ENCODE measurements at regions not wholly inside any gene's neighbourhood (a gene's known extent, or its start where the extent isn't known, plus 50 kb on each side); places are given as distances from the start of the nearest gene placed in this dataset.

DNA sequence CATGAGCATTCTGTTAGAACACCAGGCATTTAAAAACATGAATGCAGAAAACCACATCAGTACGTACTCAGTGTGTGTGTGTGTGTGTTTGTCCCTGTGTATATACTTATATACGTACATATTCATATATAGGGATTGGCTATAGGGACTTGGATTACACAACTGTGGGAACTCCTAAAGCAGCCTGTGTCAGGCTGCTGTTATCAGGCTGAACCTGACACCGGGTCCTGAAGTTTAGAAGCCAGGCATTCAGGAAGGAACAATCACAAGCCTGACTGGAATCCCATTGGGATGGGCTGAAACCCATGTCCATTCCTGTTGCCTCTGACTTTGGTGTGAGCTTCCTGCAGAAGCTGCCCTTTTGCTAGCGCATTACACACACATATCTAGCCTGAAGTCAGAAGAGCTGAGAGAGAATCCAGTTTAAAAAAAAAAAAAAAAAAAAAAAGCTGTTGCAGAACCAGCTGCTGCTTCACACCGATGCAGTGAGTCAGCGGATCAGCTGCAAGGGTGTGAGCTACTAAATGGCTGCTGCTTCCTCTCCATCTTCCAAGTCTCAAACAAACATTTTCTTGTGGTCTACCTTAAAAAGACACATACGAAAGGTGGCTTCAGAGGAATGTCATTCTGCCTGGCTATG, 348.1 kb downstream of the THBS2 start:
- TF ChIP-seq CTCF (IDR thresholded peaks at IDR 0.05; ENCODE audit: insufficient read depth, low read length, missing control alignments) = no peak
- no peak overlapping the region for H3K4me3 ChIP-seq (ENCODE audit: low read depth, low read length)
- CTCF ChIA-PET = no interaction called here
- no peak for DNase-seq (ENCODE audit: low read depth, low spot score)
- POLR2A ChIA-PET = no interaction called here

- ChIA-PET CTCF (interaction anchor here (1.0 to 2.2 kb wide), 3 partner anchors 10 to 34 kb away, joined by 3 to 18 read pairs (median 5); no protein-coding TSS in a partner anchor), POLR2A (no interaction called here)
- TF ChIP-seq CTCF (IDR thresholded peaks at IDR 0.05; ENCODE audit: insufficient read depth, low read length, missing control alignments) = no peak
- H3K4me3 ChIP-seq (ENCODE audit: low read depth, low read length) = no peak overlapping the region
- no peak for DNase-seq (ENCODE audit: low read depth, low spot score)
Observed at GRCh38 chr6:168903613-168904345, 349.9 kb downstream of the THBS2 start.

- CTCF ChIA-PET = no interaction called here
- POLR2A ChIA-PET = no interaction called here
Observed at GRCh38 chr6:168902075-168902474, 351.6 kb downstream of the THBS2 start.

GRCh38 chr6:168901076-168901475, 352.6 kb downstream of the THBS2 start:
- TF ChIP-seq CTCF (IDR thresholded peaks at IDR 0.05; ENCODE audit: insufficient read depth, low read length, missing control alignments) = no peak
- DNase-seq (ENCODE audit: low read depth, low spot score) = no peak
- no peak overlapping the region for H3K4me3 ChIP-seq (ENCODE audit: low read depth, low read length)
- ChIA-PET CTCF (interaction anchor here (1.0 kb wide), 1 partner anchor 621 kb away, joined by 5 read pairs; no protein-coding TSS in a partner anchor), POLR2A (no interaction called here)

More at GRCh38 chr6:168902075-168902474, 351.6 kb downstream of the THBS2 start:
- DNase-seq (ENCODE audit: low read depth, low spot score) = no peak
- no peak for TF ChIP-seq CTCF (IDR thresholded peaks at IDR 0.05; ENCODE audit: insufficient read depth, low read length, missing control alignments)
- H3K4me3 ChIP-seq (ENCODE audit: low read depth, low read length) = no peak overlapping the region

DNA sequence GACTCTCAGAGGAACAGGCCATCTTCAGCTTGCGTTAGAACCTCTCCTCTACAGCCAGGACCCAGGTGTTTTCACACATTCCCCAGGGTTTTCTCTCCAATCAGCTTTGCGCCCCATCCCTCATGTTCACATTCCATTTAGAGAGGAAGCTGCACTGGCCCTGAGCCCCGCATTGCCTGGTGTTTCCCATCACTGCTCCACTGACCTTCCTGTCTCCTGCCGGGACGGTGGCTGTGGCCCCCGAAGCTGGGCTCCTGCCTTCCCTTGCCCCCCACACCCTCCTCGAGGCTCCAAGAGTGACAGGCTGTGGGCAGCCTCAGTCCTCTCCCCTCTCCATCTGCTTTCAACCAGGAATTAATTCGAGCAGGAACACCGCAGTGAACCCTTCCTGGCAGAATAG, 357.3 kb downstream of the THBS2 start:
- CTCF ChIA-PET = interaction anchor here (3.4 kb wide), 1 partner anchor 624 kb away, joined by 29 read pairs; no protein-coding TSS in a partner anchor
- no peak overlapping the region for H3K4me3 ChIP-seq (ENCODE audit: low read depth, low read length)
- TF ChIP-seq CTCF (IDR thresholded peaks at IDR 0.05; ENCODE audit: insufficient read depth, low read length, missing control alignments) = no peak
- POLR2A ChIA-PET = no interaction called here
- DNase-seq (ENCODE audit: low read depth, low spot score) = no peak

- ChIA-PET CTCF (interaction anchor here (0.6 to 4.0 kb wide), 15 partner anchors 9 to 1659 kb away, joined by 3 to 36 read pairs (median 4); partner anchors contain the start of gene TBP), POLR2A (no interaction called here)
- no peak overlapping the region; the same call in 1 of the 2 replicates for H3K4me3 ChIP-seq (ENCODE audit: low read depth, low read length)
- DNase-seq (ENCODE audit: low read depth, low spot score) = no peak
- TF ChIP-seq CTCF (IDR thresholded peaks at IDR 0.05; ENCODE audit: insufficient read depth, low read length, missing control alignments) = peak; percentile 89
Observed at GRCh38 chr6:168895102-168895812, 358.4 kb downstream of the THBS2 start.

Measured in AG04449 (cell line).